ENCODE measurements at regions not wholly inside any gene's neighbourhood (a gene's known extent, or its start where the extent isn't known, plus 50 kb on each side); places are given as distances from the start of the nearest gene placed in this dataset.

GRCh38 chr3:25973122-25973521 lies 183.2 kb downstream of the OXSM start:
- no peak for TF ChIP-seq TSHZ2 (CRISPR knock-in tag; IDR thresholded peaks at IDR 0.05)
- TF ChIP-seq CREB5 (CRISPR knock-in tag; IDR thresholded peaks at IDR 0.05; ENCODE audit: low read depth), result no peak
- TF ChIP-seq TCF4 (CRISPR knock-in tag; IDR thresholded peaks at IDR 0.05; ENCODE audit: borderline replicate concordance), result no peak
- TF ChIP-seq POU6F1 (CRISPR knock-in tag; IDR thresholded peaks at IDR 0.05; ENCODE audit: borderline replicate concordance, low read depth), result no peak
- no peak for TF ChIP-seq ZNF8 (CRISPR knock-in tag; IDR thresholded peaks at IDR 0.05)
- no peak for TF ChIP-seq ZNF70 (CRISPR knock-in tag; IDR thresholded peaks at IDR 0.05)
- TF ChIP-seq TOX (CRISPR knock-in tag; IDR thresholded peaks at IDR 0.05; ENCODE audit: borderline replicate concordance), result no peak
- TF ChIP-seq SNAI2 (CRISPR knock-in tag; IDR thresholded peaks at IDR 0.05), result no peak
- TF ChIP-seq CSRNP3 (CRISPR knock-in tag; IDR thresholded peaks at IDR 0.05), result no peak
- no peak for TF ChIP-seq CSDC2 (CRISPR knock-in tag; IDR thresholded peaks at IDR 0.05)
- no peak for TF ChIP-seq ZFP3 (CRISPR knock-in tag; IDR thresholded peaks at IDR 0.05)
- TF ChIP-seq ZFP30 (CRISPR knock-in tag; IDR thresholded peaks at IDR 0.05), result no peak
- TF ChIP-seq ZC3H10 (CRISPR knock-in tag; IDR thresholded peaks at IDR 0.05), result no peak
- TF ChIP-seq ISL1 (CRISPR knock-in tag; IDR thresholded peaks at IDR 0.05), result no peak
- TF ChIP-seq ESRRG (CRISPR knock-in tag; IDR thresholded peaks at IDR 0.05), result no peak
- ATAC-seq, result no peak

- TF ChIP-seq TSHZ2 (CRISPR knock-in tag; IDR thresholded peaks at IDR 0.05), result no peak
- TF ChIP-seq TCF4 (CRISPR knock-in tag; IDR thresholded peaks at IDR 0.05; ENCODE audit: borderline replicate concordance), result no peak
- TF ChIP-seq BACH2 (CRISPR knock-in tag; IDR thresholded peaks at IDR 0.05; ENCODE audit: borderline replicate concordance), result no peak
- TF ChIP-seq RARB (CRISPR knock-in tag; IDR thresholded peaks at IDR 0.05), result no peak
- no peak for TF ChIP-seq ZNF70 (CRISPR knock-in tag; IDR thresholded peaks at IDR 0.05)
- TF ChIP-seq GLIS3 (CRISPR knock-in tag; IDR thresholded peaks at IDR 0.05), result no peak
- no peak for TF ChIP-seq TOX (CRISPR knock-in tag; IDR thresholded peaks at IDR 0.05; ENCODE audit: borderline replicate concordance)
- TF ChIP-seq ZFP3 (CRISPR knock-in tag; IDR thresholded peaks at IDR 0.05), result no peak
- no peak for TF ChIP-seq CSRNP3 (CRISPR knock-in tag; IDR thresholded peaks at IDR 0.05)
- no peak for ATAC-seq
Measured at GRCh38 chr3:25982756-25983155, 192.9 kb downstream of the OXSM start.

GRCh38 chr3:25985621-25986020 lies 195.7 kb downstream of the OXSM start:
- ATAC-seq, result no peak
- TF ChIP-seq OSR1 (CRISPR knock-in tag; IDR thresholded peaks at IDR 0.05), result no peak
- TF ChIP-seq TOX (CRISPR knock-in tag; IDR thresholded peaks at IDR 0.05; ENCODE audit: borderline replicate concordance), result no peak
- no peak for TF ChIP-seq CSDC2 (CRISPR knock-in tag; IDR thresholded peaks at IDR 0.05)
- no peak for TF ChIP-seq SNAI2 (CRISPR knock-in tag; IDR thresholded peaks at IDR 0.05)
- no peak for TF ChIP-seq TSHZ2 (CRISPR knock-in tag; IDR thresholded peaks at IDR 0.05)
- TF ChIP-seq PPARA (CRISPR knock-in tag; IDR thresholded peaks at IDR 0.05; ENCODE audit: borderline replicate concordance), result no peak
- TF ChIP-seq ARNTL (CRISPR knock-in tag; IDR thresholded peaks at IDR 0.05; ENCODE audit: borderline replicate concordance, low read depth), result no peak
- TF ChIP-seq ZNF8 (CRISPR knock-in tag; IDR thresholded peaks at IDR 0.05), result no peak

Measured in SK-N-SH treated with all-trans-retinoic acid at 6 μM for 48 hours (cell line).